Motor neuron (in vitro differentiated cells): ENCODE measurements at regions not wholly inside any gene's neighbourhood (a gene's known extent, or its start where the extent isn't known, plus 50 kb on each side); places are given as distances from the start of the nearest gene placed in this dataset.

Experiments
- ATAC-seq, 8 experiments: fragments of 200-7000 bp; cut with Tn5 transposase; replicated peaks in 6 of 8; 2 replicates each; pipeline ENCODE4 v1.8.0; 2021; ENCODE audit warnings: mild to moderate bottlenecking in 8 of 8, moderate library complexity in 8 of 8
- H3K27ac ChIP-seq, 2 donors: fragments of 250-450 bp; sonication (Bioruptor Pico); 2 replicates each; pipeline ENCODE4 v1.9.0; 2021; ENCODE audit warnings: antibody characterized with exemption in 2 of 2, mild to moderate bottlenecking in 2 of 2, moderate library complexity in 1 of 2
- H3K4me1 ChIP-seq, 2 donors: fragments of 250-450 bp; sonication (Bioruptor Pico); replicated peaks in 1 of 2; 2 replicates each; pipeline ENCODE4 v1.6.1; 2021; ENCODE audit warnings: antibody characterized with exemption in 2 of 2, mild to moderate bottlenecking in 2 of 2, moderate library complexity in 1 of 2
- H3K4me3 ChIP-seq, 5 donors: fragments of 250-450 bp; sonication (Bioruptor Pico); 2 replicates each; pipeline ENCODE4 v1.9.0; 2021; ENCODE audit warnings: antibody characterized with exemption in 5 of 5, mild to moderate bottlenecking in 5 of 5, moderate library complexity in 4 of 5
- WGBS, 10 experiments: fragments of 450-650 bp; shearing (Covaris generic); methylation state at CpG; one replicate each; pipeline ENCODE4 v1.0.0; 2022; 5-methylcytosine and 5-hydroxymethylcytosine counted together
- in situ Hi-C, 9 experiments: fragments of 400-800 bp; cut with MboI; loops; one replicate each; pipeline ENCODE4 v1.15.0; 2021; ENCODE audit warnings: low sequenced_read_pairs in 9 of 9, low pct_unique_long_range_greater_than_20kb in 2 of 9; ENCODE audit not compliant: unreplicated experiment in 9 of 9

GRCh38 chr2:238700506-238701340 lies 147.2 kb upstream of the TWIST2 start:
- 63 to 100% (median 71%) methylated on average over 1 to 4 of the region's 11 CpGs; no CpG with 5 or more reads in 3 of the 10 experiments for WGBS, 10 experiments
- ATAC-seq, result peak in 6 of 8 experiments; percentile 34 to 87 (median 66)
- no peak overlapping the region for H3K27ac ChIP-seq
- no peaks in the 10 kb centered on the region for H3K4me1 ChIP-seq
- H3K4me3 ChIP-seq, result no peak overlapping the region
- in situ Hi-C loops, result no loop called here

DNA sequence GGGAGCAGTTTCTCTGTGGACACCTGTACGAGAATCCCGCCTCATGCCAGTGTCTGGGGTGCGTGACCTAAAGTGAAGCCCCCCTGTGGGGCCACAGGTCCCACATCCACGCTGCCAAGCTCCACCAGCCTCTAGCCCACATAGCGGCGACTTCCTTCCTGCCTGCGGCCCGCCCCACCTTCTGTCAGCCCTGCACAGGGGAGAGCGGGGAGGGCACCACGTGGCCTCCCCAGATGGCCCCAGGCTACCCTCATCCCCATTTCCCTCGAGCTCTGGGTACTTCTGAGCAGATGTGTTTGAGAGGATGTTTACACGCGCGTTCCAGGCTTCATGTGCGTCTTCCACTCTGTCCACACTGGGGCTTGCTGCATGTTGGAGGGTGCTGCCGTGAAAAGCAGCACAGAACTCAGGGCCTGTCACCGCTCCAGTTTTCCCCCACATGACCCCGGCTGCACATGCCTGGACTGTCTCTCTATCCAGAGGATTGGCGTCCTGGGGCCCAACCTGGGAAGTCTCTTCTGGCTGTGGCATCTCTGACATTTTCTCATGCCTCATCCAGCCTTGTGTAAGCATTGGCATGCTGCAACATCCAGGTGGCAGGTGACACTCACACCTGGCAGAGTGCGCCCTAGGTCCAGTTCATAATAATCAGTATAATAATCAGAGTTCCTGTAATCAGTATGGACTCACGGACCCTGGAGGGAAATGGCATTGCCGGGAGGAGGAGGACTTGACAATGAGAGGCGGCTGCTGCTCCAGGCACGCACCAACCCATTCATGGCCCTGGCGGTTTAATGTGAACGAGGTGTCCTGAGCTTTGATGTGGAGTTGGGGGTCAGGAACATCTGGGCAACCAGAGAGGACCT lies 146.3 kb upstream of the TWIST2 start:
- 54 to 100% (median 95%) methylated on average over 2 to 10 of the region's 26 CpGs; no CpG with 5 or more reads in 3 of the 10 experiments for WGBS, 10 experiments
- Histone ChIP-seq H3K27ac (no peak overlapping the region), H3K4me3 (no peak overlapping the region), H3K4me1 (no peaks in the 10 kb centered on the region)
- in situ Hi-C loops, result no loop called here
- ATAC-seq, result no peak

GRCh38 chr2:238702276-238703052 lies 145.4 kb upstream of the TWIST2 start:
- Histone ChIP-seq H3K27ac (no peak overlapping the region), H3K4me3 (no peak overlapping the region)
- 17 to 93% (median 76%) methylated on average over 1 to 7 of the region's 21 CpGs; no CpG with 5 or more reads in 2 of the 10 experiments for WGBS, 10 experiments

GRCh38 chr2:238703053-238703415 lies 144.9 kb upstream of the TWIST2 start:
- Histone ChIP-seq H3K27ac (no peak overlapping the region), H3K4me3 (no peak overlapping the region), H3K4me1 (no peaks in the 10 kb centered on the region)
- in situ Hi-C loops, result no loop called here
- no peak for ATAC-seq
- WGBS, 10 experiments, result 75 to 100% (median 88%) methylated on average over 1 to 3 of the region's 4 CpGs; no CpG with 5 or more reads in 7 of the 10 experiments

More at GRCh38 chr2:238702276-238703052, 145.4 kb upstream of the TWIST2 start:
- no peaks in the 10 kb centered on the region for H3K4me1 ChIP-seq
- in situ Hi-C loops, result no loop called here
- ATAC-seq, result no peak

GRCh38 chr2:238703436-238703835 lies 144.4 kb upstream of the TWIST2 start:
- 77 to 100% (median 90%) methylated on average over 1 to 8 of the region's 9 CpGs; no CpG with 5 or more reads in 5 of the 10 experiments for WGBS, 10 experiments
- Histone ChIP-seq H3K4me3 (no peak overlapping the region), H3K4me1 (no peaks in the 10 kb centered on the region), H3K27ac (no peak overlapping the region)
- no peak for ATAC-seq
- in situ Hi-C loops, result no loop called here

GRCh38 chr2:238704471-238705225 lies 143.2 kb upstream of the TWIST2 start:
- Histone ChIP-seq H3K27ac (no peak overlapping the region), H3K4me3 (no peak overlapping the region), H3K4me1 (no peaks in the 10 kb centered on the region)
- 17 to 100% (median 77%) methylated on average over 1 to 6 of the region's 11 CpGs for WGBS, 10 experiments
- no peak for ATAC-seq
- in situ Hi-C loops, result no loop called here

DNA sequence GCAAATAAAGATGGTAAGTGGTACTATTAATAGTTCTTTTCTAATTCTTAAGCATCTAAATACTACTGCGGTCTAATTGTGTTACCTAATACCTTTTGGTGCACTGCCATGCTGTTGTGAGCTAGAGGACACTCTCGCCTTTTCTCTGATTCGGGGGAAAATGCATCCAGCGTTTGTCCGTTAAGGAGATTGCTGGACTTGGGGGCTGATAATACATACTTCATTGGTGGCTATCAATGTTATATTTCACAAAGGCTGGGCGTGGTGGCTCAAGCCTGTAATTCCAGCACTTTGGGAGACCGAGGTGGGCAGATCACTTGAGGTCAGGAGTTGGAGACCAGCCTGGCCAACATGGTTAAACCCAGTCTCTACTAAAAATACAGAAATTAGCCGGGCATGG lies 141.7 kb upstream of the TWIST2 start:
- 76 to 100% (median 91%) methylated on average over 1 to 8 of the region's 8 CpGs for WGBS, 10 experiments
- in situ Hi-C loops, result no loop called here
- H3K4me3 ChIP-seq, result no peak overlapping the region
- H3K27ac ChIP-seq, result no peak overlapping the region
- ATAC-seq, result no peak
- H3K4me1 ChIP-seq, result no peaks in the 10 kb centered on the region

- in situ Hi-C loops, result no loop called here
- no peak for ATAC-seq
- Histone ChIP-seq H3K4me3 (no peak overlapping the region), H3K4me1 (no peaks in the 10 kb centered on the region), H3K27ac (no peak overlapping the region)
- WGBS, 10 experiments, result 100% methylated on average over 1 of the region's 1 CpG; no CpG with 5 or more reads in 4 of the 10 experiments
These were observed 141.2 kb upstream of the TWIST2 start for GRCh38 chr2:238706673-238707072.

- WGBS, 10 experiments, result 17 to 88% (median 79%) methylated on average over 1 to 6 of the region's 6 CpGs; no CpG with 5 or more reads in 1 of the 10 experiments
- no peak for ATAC-seq
- in situ Hi-C loops, result no loop called here
- Histone ChIP-seq H3K4me1 (no peaks in the 10 kb centered on the region), H3K4me3 (no peak overlapping the region), H3K27ac (no peak overlapping the region)
These were observed 138.4 kb upstream of the TWIST2 start for GRCh38 chr2:238709325-238710025.

DNA sequence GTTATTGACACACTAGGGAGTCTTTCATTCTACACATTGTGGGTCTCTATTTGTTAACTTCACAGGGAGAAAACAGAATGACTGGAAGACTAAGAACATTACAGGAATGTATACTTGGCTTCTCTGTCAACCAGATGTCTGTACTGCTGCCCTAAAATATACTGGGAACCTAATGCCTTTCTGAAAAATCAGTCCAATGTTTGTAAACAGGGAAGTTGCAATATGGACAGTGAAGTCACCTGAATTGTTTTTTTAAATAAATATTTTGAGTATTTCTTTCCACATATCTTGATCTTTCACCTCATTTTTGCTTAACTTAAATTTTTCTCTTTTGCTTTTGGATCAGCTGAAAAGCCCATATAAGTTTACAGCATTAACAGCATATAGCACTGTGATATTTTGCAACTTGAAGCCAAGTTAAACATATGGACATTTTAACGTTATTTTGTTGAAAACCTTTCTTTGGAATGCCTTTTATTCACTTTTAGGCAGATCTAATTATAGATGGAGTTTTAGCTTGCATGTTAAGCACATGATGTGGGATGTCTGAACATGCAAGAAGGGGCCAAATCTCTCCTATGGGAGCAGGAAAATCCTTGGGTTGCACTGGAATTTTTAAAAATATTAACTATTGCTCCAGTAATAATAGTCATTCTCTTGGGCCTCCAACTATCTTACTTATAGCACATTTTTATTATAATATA lies 137.7 kb upstream of the TWIST2 start:
- no peak for ATAC-seq
- in situ Hi-C loops, result no loop called here
- Histone ChIP-seq H3K27ac (no peak overlapping the region), H3K4me3 (no peak overlapping the region), H3K4me1 (no peaks in the 10 kb centered on the region)
- WGBS, 10 experiments, result 0 to 60% (median 46%) methylated on average over 1 of the region's 1 CpG; no CpG with 5 or more reads in 1 of the 10 experiments

DNA sequence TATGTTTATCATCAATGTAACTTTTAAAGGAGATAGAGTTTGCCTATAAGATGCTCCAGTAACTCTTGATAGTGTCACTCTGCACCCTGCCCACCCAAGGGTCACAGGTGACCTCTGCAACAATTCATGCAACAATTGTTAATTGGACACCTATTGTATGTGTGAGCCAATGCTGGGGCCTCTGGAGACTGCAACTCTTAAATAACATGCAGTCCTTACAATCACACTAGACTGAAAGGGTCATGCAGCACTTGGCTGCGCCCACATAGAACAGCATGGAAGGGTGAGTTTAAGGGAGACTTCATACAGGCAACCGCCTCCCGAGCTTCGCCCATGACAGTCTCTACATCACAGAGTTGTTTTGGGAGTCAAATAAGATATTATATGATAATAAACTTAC lies 137.1 kb upstream of the TWIST2 start:
- no peaks in the 10 kb centered on the region for H3K4me1 ChIP-seq
- 78 to 100% (median 83%) methylated on average over 1 to 4 of the region's 4 CpGs; no CpG with 5 or more reads in 4 of the 10 experiments for WGBS, 10 experiments
- no peak for ATAC-seq
- no peak overlapping the region for H3K4me3 ChIP-seq
- in situ Hi-C loops, result no loop called here
- no peak overlapping the region for H3K27ac ChIP-seq
